Lower leg skin (tissue), 4 donors: ENCODE measurements at regions not wholly inside any gene's neighbourhood (a gene's known extent, or its start where the extent isn't known, plus 50 kb on each side); places are given as distances from the start of the nearest gene placed in this dataset.

Source experiments
- DNase-seq, 2 donors: peaks; one replicate each; pipeline ENCODE4 v3.0.0-alpha.2; 2019; ENCODE audit warnings: low spot score in 2 of 2
- H3K4me3 ChIP-seq: fragments of 200-600 bp; sonication (generic); 2 replicates; pipeline ENCODE4 v1.5.1; 2017; ENCODE audit warnings: mild to moderate bottlenecking, low read depth; ENCODE audit not compliant: poor library complexity, severe bottlenecking
- CTCF ChIP-seq, 3 donors: fragments of 450-650 bp; IDR thresholded peaks; one replicate each; pipeline ENCODE4 v1.5.1; 2016; ENCODE audit warnings: antibody characterized with exemption in 3 of 3, mild to moderate bottlenecking in 3 of 3, moderate library complexity in 2 of 3
- POLR2A ChIP-seq, 2 donors: fragments of 450-650 bp; IDR thresholded peaks; one replicate each; pipeline ENCODE4 v1.6.1; 2016 to 2017; ENCODE audit warnings: antibody characterized with exemption in 2 of 2, mild to moderate bottlenecking in 1 of 2, moderate library complexity in 1 of 2
- WGBS, 2 donors: methylation state at CpG; one replicate each; pipeline ENCODE4 v1.1.5; 2018; 5-methylcytosine and 5-hydroxymethylcytosine counted together
- intact Hi-C: fragments of 100-400 bp; cut with DNase I; formaldehyde crosslinking; loops from one replicate; pipeline ENCODE4 v1.15.0; 2023; ENCODE audit warnings: low total_unique reads

GRCh38 chr6:6930223-6930880 is 177.4 kb upstream of the RREB1 start:
- no peak for TF ChIP-seq CTCF (IDR thresholded peaks at IDR 0.05)
- TF ChIP-seq POLR2A (IDR thresholded peaks at IDR 0.05): no peak
- H3K4me3 ChIP-seq: no peak overlapping the region
- no peak for DNase-seq
- intact Hi-C loops: no loop called here
- 61 to 69% methylated on average over 9 of the region's 9 CpGs for WGBS, 2 donors

GRCh38 chr6:6931071-6932025 is 176.4 kb upstream of the RREB1 start:
- no peak overlapping the region for H3K4me3 ChIP-seq
- intact Hi-C loops: no loop called here
- TF ChIP-seq POLR2A (IDR thresholded peaks at IDR 0.05) (no peak), CTCF (IDR thresholded peaks at IDR 0.05) (no peak)
- 62% methylated on average over 9 of the region's 9 CpGs for WGBS, 2 donors
- no peak for DNase-seq

GRCh38 chr6:6932341-6932740 is 175.4 kb upstream of the RREB1 start:
- intact Hi-C loops: no loop called here
- DNase-seq: no peak
- no peak overlapping the region for H3K4me3 ChIP-seq
- TF ChIP-seq POLR2A (IDR thresholded peaks at IDR 0.05): no peak
- TF ChIP-seq CTCF (IDR thresholded peaks at IDR 0.05): no peak
- WGBS, 2 donors: 18 to 86% methylated on average over 4 of the region's 4 CpGs

- WGBS, 2 donors: 52 to 84% methylated on average over 7 of the region's 7 CpGs
- intact Hi-C loops: no loop called here
- TF ChIP-seq POLR2A (IDR thresholded peaks at IDR 0.05) (no peak), CTCF (IDR thresholded peaks at IDR 0.05) (no peak)
- no peak for DNase-seq
- no peak overlapping the region for H3K4me3 ChIP-seq
Measured at GRCh38 chr6:6932968-6933367, 174.8 kb upstream of the RREB1 start.

GRCh38 chr6:6940031-6941025 is 167.4 kb upstream of the RREB1 start:
- TF ChIP-seq POLR2A (IDR thresholded peaks at IDR 0.05): no peak
- no peak for TF ChIP-seq CTCF (IDR thresholded peaks at IDR 0.05)

More at GRCh38 chr6:6940031-6941025, 167.4 kb upstream of the RREB1 start:
- peak in 1 of 2 donors; percentile 68 for DNase-seq
- H3K4me3 ChIP-seq: no peak overlapping the region
- intact Hi-C loops: no loop called here
- 91 to 92% methylated on average over 46 to 47 of the region's 47 CpGs for WGBS, 2 donors
